HUDEP-2 (cell line): ENCODE measurements at regions not wholly inside any gene's neighbourhood (a gene's known extent, or its start where the extent isn't known, plus 50 kb on each side); places are given as distances from the start of the nearest gene placed in this dataset.

Source experiments
- DNase-seq, 76 experiments: peaks; one replicate each; lab custom pipeline; 2025; ENCODE audit not compliant: unreplicated experiment in 76 of 76; lab: John Stamatoyannopoulos, UW

GRCh38 chr11:28673691-28674432 lies 565.7 kb downstream of the METTL15 start:
- no peak for DNase-seq

GRCh38 chr11:28671274-28671673 lies 563.1 kb downstream of the METTL15 start:
- DNase-seq: no peak

GRCh38 chr11:28666632-28667031 lies 558.4 kb downstream of the METTL15 start:
- no peak for DNase-seq

GRCh38 chr11:28659716-28660348 lies 551.6 kb downstream of the METTL15 start:
- DNase-seq: no peak

- DNase-seq: no peak
Measured at GRCh38 chr11:28657378-28658030, 549.3 kb downstream of the METTL15 start.

GRCh38 chr11:28654191-28654590 lies 546.0 kb downstream of the METTL15 start:
- no peak for DNase-seq

GRCh38 chr11:28649922-28650321 lies 541.7 kb downstream of the METTL15 start:
- DNase-seq: no peak

DNA sequence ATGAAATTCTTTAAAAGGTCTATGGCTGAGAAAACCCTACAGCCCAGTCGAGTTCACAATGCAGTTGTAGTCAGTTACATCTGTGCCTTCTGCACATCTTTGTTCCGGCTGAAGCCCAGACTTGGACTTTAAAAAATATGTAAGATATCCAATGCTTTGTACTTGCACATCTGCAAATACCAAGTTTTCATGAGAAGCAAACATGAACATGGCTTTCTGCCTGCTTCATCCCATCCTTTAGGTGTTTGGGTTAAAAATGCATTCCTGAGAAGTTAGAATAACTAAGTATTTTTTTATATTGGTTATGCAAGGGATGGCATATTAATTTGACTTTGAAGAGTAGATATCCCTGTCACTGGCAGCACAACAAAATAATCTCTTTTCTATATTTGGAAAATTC lies 528.4 kb downstream of the METTL15 start:
- DNase-seq: no peak

GRCh38 chr11:28636033-28636432 lies 527.8 kb downstream of the METTL15 start:
- DNase-seq: no peak

GRCh38 chr11:28632338-28632737 lies 524.1 kb downstream of the METTL15 start:
- DNase-seq: no peak

- no peak for DNase-seq
Measured at GRCh38 chr11:28631148-28631547, 523.0 kb downstream of the METTL15 start.

DNA sequence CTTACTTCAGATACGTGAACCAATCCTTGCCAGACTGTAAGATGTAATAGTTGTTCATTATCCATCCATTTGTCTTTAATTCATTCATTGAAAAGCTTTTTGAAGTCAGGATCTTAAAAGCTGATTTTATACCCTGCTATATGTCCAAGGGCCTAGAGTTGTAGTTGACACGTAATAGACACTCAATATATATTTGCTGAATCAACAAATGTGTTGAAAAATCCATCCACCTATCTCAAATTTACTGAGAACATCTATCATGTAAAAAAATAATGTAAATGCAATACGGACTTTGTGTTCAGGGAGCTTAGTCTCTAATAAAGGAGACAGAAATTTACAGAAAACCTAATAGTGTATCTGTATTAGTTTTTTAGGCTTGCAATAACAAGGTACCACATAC lies 521.0 kb downstream of the METTL15 start:
- no peak for DNase-seq

DNA sequence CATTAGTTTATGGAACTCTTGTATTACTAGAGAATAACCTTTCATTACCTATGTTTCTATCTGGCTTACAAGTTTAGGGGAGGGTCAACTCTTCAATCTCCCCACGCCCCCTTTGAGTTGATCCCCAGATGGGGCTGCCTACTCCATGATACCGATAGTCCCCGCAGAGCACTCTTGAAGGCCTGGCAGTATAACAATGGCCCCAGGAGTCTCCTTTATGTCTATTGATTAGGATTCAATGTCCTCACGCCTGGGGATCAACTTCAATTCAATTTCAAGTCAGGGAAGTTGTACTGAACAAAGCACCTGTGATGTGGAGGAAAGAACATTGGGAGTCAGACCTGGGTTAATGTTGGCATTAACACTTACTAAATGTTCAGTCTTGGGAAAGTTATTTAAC lies 520.2 kb downstream of the METTL15 start:
- no peak for DNase-seq

GRCh38 chr11:28627690-28628255 lies 519.6 kb downstream of the METTL15 start:
- DNase-seq: no peak

GRCh38 chr11:28625532-28625931 lies 517.3 kb downstream of the METTL15 start:
- no peak for DNase-seq

GRCh38 chr11:28621753-28622152 lies 513.6 kb downstream of the METTL15 start:
- DNase-seq: no peak

DNA sequence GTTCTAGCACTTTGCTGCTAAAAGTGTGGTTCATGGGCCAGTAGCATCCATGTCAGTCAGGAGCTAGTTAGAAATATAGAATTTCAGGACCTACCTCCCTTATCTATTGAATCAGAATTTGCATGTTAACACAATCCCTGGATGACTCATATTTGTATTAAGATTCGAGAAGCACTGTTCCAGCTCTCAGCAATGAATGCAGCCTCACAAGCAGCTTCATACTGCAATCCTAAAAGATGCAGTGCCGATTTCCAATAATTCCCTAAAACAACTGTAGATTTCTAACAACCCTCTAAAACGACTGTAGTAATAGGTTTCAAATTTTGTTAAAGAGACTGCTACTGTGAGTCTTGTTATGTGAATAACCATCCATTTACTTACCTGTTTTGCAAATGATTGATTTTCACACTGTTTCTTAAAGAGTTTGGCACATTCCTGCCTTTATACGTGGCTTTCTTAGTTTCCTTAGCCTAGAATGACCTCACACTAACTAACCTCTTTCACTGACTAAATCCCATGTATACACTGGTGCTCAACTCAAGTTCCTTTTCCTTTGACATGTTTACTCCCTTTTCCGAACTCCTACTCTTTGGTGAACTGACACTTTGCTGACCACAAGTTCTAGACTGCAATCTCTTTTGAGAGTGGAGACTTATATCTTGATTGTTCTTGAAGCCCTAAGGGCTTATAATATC lies 511.8 kb downstream of the METTL15 start:
- no peak for DNase-seq

- no peak for DNase-seq
Measured at GRCh38 chr11:28618416-28618815, 510.2 kb downstream of the METTL15 start.

DNA sequence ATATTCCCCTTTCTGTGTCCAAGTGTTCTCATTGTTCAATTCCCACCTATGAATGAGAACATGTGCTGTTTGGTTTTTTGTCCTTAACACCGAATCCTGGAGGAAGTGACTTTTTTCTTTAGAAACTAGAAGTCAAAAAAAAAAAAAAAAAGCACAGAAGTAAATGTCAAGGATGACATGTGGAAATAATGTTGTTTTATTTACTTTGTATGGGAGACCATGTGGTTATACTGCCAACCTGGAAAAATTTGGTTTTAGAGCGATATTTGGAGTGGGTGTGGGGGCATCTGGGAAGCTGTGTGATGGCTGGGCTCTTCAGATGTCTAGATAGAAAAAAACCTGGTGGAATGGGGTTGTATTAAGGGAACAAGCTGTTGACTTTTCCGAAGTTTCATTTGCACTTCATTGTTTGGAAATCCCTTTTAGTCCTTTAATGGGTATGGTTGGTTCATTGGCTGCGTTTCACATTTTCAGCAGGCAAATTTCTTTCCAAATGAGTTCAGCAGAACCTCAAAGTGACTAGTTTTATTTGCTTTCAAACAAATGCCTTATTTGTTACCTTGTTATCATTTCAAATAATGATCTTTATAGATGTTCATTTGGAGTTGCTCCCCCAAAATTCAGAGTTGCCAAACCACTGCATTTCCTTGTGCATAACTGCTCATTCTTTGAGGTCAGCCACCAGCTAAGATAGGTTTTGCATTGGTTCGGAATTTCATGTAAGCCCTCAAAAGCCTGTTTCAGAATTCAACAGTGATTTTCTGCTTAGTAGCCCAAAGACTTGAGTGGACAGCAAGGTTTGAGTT lies 508.2 kb downstream of the METTL15 start:
- DNase-seq: no peak

DNA sequence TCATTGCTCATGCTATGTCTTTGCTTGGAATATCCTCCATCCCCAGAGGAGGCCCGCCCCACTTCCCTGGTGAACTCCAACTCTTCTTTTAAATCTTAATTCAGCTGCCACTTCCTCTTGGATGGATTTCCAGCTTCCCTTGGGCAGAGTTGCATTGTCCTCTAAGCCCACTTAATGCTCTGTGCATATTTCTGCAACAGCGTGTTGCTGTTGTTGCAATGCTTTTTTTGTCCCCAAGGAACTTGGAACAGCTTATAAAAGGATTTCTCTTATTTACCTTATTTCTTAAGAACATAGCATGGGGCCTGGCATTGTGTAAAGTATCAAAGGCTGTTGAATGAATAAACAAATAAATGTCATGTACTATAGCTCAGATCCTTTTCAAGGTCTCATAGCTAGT lies 507.4 kb downstream of the METTL15 start:
- DNase-seq: no peak
